WTC11 (cell line): ENCODE measurements at regions not wholly inside any gene's neighbourhood (a gene's known extent, or its start where the extent isn't known, plus 50 kb on each side); places are given as distances from the start of the nearest gene placed in this dataset.
A peak's percentile ranks its signal among the peaks of the same experiment; 100 is the strongest.

Experiments used
- ATAC-seq: fragments of 200-7000 bp; cut with Tn5 transposase; 2 replicates; pipeline ENCODE4 v1.10.0; 2021; ENCODE audit warnings: mild to moderate bottlenecking, moderate library complexity
- CTCF ChIA-PET: fragments of 300-600 bp; sonication (Branson Sonifier 250); formaldehyde crosslinking; loops from one replicate; lab custom pipeline; 2021; ENCODE audit warnings: antibody characterized with exemption; lab: Charles Lee
- POLR2A ChIA-PET: fragments of 350-600 bp; sonication (Branson Sonifier 250); formaldehyde crosslinking; loops from one replicate; lab custom pipeline; 2021; ENCODE audit warnings: antibody characterized with exemption; lab: Charles Lee
- DNase-seq: peaks from one replicate; pipeline ENCODE4 v3.0.0; 2021; ENCODE audit warnings: low spot score
- H3K27ac Mint-ChIP-seq: 2 replicates; pipeline ENCODE4 v1.8.0; 2021; ENCODE audit warnings: mixed read lengths
- H3K27me3 Mint-ChIP-seq: 2 replicates; pipeline ENCODE4 v1.8.0; 2021; ENCODE audit warnings: low read depth, mild to moderate bottlenecking, moderate library complexity, mixed read lengths
- H3K36me3 Mint-ChIP-seq: 2 replicates; pipeline ENCODE4 v1.8.0; 2021; ENCODE audit warnings: mixed read lengths
- H3K4me1 Mint-ChIP-seq: 2 replicates; pipeline ENCODE4 v1.8.0; 2022; ENCODE audit warnings: mixed read lengths
- H3K4me3 Mint-ChIP-seq: 2 replicates; pipeline ENCODE4 v1.8.0; 2021; ENCODE audit warnings: mild to moderate bottlenecking, moderate library complexity, mixed read lengths
- H3K9me3 Mint-ChIP-seq: 2 replicates; pipeline ENCODE4 v1.8.0; 2021; ENCODE audit warnings: mixed read lengths
- ATF1 ChIP-seq: sonication (generic); formaldehyde crosslinking; IDR thresholded peaks from 2 replicates; pipeline ENCODE4 v1.8.1; 2023; ENCODE audit warnings: mild to moderate bottlenecking, moderate library complexity, missing genetic modification reagents
- CREB1 ChIP-seq: sonication (generic); formaldehyde crosslinking; IDR thresholded peaks from 2 replicates; pipeline ENCODE4 v1.8.0; 2023; ENCODE audit warnings: mild to moderate bottlenecking, missing genetic modification reagents
- CREM ChIP-seq: sonication (generic); formaldehyde crosslinking; IDR thresholded peaks from 2 replicates; pipeline ENCODE4 v1.8.1; 2022; ENCODE audit warnings: mild to moderate bottlenecking, missing genetic modification reagents, moderate library complexity
- E2F1 ChIP-seq: sonication (generic); formaldehyde crosslinking; IDR thresholded peaks from 2 replicates; pipeline ENCODE4 v1.8.0; 2022; ENCODE audit warnings: mild to moderate bottlenecking, missing genetic modification reagents
- EMX1 ChIP-seq: fragments of 250-450 bp; sonication (Bioruptor Pico); IDR thresholded peaks from 2 replicates; pipeline ENCODE4 v1.8.0; 2021; ENCODE audit warnings: mild to moderate bottlenecking
- NFATC4 ChIP-seq: fragments of 250-450 bp; sonication (Bioruptor Pico); IDR thresholded peaks from 2 replicates; pipeline ENCODE4 v1.9.0; 2021; ENCODE audit warnings: mild to moderate bottlenecking
- NR2C2 ChIP-seq: sonication (generic); formaldehyde crosslinking; IDR thresholded peaks from 2 replicates; pipeline ENCODE4 v1.8.0; 2022; ENCODE audit warnings: mild to moderate bottlenecking, missing genetic modification reagents
- OVOL2 ChIP-seq: fragments of 250-450 bp; sonication (Bioruptor Pico); IDR thresholded peaks from 2 replicates; pipeline ENCODE4 v1.9.0; 2021; ENCODE audit warnings: mild to moderate bottlenecking, borderline replicate concordance
- PREB ChIP-seq: sonication (generic); formaldehyde crosslinking; IDR thresholded peaks from 2 replicates; pipeline ENCODE4 v1.8.1; 2022; ENCODE audit warnings: mild to moderate bottlenecking, missing genetic modification reagents, moderate library complexity, borderline replicate concordance
- RORB ChIP-seq: fragments of 250-450 bp; sonication (Bioruptor Pico); IDR thresholded peaks from 2 replicates; pipeline ENCODE4 v1.9.0; 2021; ENCODE audit warnings: mild to moderate bottlenecking
- SMAD3 ChIP-seq: sonication (generic); formaldehyde crosslinking; IDR thresholded peaks from 2 replicates; pipeline ENCODE4 v1.8.0; 2022; ENCODE audit warnings: missing genetic modification reagents, mild to moderate bottlenecking, borderline replicate concordance
- SOX15 ChIP-seq: fragments of 250-450 bp; sonication (Bioruptor Pico); IDR thresholded peaks from 2 replicates; pipeline ENCODE4 v1.9.0; 2021; ENCODE audit warnings: mild to moderate bottlenecking
- ZBTB21 ChIP-seq: sonication (generic); formaldehyde crosslinking; IDR thresholded peaks from 2 replicates; pipeline ENCODE4 v1.8.1; 2023; ENCODE audit warnings: mild to moderate bottlenecking, missing genetic modification reagents, borderline replicate concordance
- ZNF121 ChIP-seq: sonication (generic); formaldehyde crosslinking; IDR thresholded peaks from 2 replicates; pipeline ENCODE4 v1.8.0; 2023; ENCODE audit warnings: missing genetic modification reagents
- ZNF423 ChIP-seq: fragments of 250-450 bp; sonication (Bioruptor Pico); IDR thresholded peaks from 2 replicates; pipeline ENCODE4 v2.1.2; 2022; ENCODE audit warnings: mild to moderate bottlenecking, moderate library complexity
- TF ChIP-seq, protein P1 (sequence below): sonication (generic); formaldehyde crosslinking; IDR thresholded peaks from 2 replicates; pipeline ENCODE4 v1.8.1; 2022; ENCODE audit warnings: missing genetic modification reagents, borderline replicate concordance
- TF ChIP-seq, protein P2 (sequence below): sonication (generic); formaldehyde crosslinking; IDR thresholded peaks from 2 replicates; pipeline ENCODE4 v1.8.1; 2022; ENCODE audit warnings: low read depth, missing genetic modification reagents, borderline replicate concordance
- TF ChIP-seq, protein P3 (sequence below): sonication (generic); formaldehyde crosslinking; IDR thresholded peaks from 2 replicates; pipeline ENCODE4 v1.8.0; 2022; ENCODE audit warnings: missing genetic modification reagents
- TF ChIP-seq, protein P4 (sequence below): sonication (generic); formaldehyde crosslinking; conservative IDR thresholded peaks from 2 replicates; pipeline ENCODE4 v1.8.1; 2022; ENCODE audit warnings: mild to moderate bottlenecking, missing genetic modification reagents

- ChIA-PET POLR2A (no interaction called here), CTCF (no interaction called here)
- H3K36me3 Mint-ChIP-seq, result no peaks in the 10 kb centered on the region
- H3K9me3 Mint-ChIP-seq, result no peaks in the 10 kb centered on the region
- TF ChIP-seq, protein P1, sequence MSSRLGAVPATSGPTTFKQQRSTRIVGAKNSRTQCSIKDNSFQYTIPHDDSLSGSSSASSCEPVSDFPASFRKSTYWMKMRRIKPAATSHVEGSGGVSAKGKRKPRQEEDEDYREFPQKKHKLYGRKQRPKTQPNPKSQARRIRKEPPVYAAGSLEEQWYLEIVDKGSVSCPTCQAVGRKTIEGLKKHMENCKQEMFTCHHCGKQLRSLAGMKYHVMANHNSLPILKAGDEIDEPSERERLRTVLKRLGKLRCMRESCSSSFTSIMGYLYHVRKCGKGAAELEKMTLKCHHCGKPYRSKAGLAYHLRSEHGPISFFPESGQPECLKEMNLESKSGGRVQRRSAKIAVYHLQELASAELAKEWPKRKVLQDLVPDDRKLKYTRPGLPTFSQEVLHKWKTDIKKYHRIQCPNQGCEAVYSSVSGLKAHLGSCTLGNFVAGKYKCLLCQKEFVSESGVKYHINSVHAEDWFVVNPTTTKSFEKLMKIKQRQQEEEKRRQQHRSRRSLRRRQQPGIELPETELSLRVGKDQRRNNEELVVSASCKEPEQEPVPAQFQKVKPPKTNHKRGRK (CRISPR knock-in tag), result no peak
- TF ChIP-seq, protein P2, sequence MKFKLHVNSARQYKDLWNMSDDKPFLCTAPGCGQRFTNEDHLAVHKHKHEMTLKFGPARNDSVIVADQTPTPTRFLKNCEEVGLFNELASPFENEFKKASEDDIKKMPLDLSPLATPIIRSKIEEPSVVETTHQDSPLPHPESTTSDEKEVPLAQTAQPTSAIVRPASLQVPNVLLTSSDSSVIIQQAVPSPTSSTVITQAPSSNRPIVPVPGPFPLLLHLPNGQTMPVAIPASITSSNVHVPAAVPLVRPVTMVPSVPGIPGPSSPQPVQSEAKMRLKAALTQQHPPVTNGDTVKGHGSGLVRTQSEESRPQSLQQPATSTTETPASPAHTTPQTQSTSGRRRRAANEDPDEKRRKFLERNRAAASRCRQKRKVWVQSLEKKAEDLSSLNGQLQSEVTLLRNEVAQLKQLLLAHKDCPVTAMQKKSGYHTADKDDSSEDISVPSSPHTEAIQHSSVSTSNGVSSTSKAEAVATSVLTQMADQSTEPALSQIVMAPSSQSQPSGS, result no peak
- TF ChIP-seq, protein P3, sequence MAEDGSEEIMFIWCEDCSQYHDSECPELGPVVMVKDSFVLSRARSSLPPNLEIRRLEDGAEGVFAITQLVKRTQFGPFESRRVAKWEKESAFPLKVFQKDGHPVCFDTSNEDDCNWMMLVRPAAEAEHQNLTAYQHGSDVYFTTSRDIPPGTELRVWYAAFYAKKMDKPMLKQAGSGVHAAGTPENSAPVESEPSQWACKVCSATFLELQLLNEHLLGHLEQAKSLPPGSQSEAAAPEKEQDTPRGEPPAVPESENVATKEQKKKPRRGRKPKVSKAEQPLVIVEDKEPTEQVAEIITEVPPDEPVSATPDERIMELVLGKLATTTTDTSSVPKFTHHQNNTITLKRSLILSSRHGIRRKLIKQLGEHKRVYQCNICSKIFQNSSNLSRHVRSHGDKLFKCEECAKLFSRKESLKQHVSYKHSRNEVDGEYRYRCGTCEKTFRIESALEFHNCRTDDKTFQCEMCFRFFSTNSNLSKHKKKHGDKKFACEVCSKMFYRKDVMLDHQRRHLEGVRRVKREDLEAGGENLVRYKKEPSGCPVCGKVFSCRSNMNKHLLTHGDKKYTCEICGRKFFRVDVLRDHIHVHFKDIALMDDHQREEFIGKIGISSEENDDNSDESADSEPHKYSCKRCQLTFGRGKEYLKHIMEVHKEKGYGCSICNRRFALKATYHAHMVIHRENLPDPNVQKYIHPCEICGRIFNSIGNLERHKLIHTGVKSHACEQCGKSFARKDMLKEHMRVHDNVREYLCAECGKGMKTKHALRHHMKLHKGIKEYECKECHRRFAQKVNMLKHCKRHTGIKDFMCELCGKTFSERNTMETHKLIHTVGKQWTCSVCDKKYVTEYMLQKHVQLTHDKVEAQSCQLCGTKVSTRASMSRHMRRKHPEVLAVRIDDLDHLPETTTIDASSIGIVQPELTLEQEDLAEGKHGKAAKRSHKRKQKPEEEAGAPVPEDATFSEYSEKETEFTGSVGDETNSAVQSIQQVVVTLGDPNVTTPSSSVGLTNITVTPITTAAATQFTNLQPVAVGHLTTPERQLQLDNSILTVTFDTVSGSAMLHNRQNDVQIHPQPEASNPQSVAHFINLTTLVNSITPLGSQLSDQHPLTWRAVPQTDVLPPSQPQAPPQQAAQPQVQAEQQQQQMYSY (CRISPR knock-in tag), result no peak
- no peak for TF ChIP-seq ATF1
- no peak for TF ChIP-seq PREB
- no peak for TF ChIP-seq EMX1
- TF ChIP-seq E2F1 (CRISPR knock-in tag), result no peak
- no peak for TF ChIP-seq CREB1 (CRISPR knock-in tag)
- no peak for TF ChIP-seq ZNF423
- no peak for TF ChIP-seq ZBTB21
- no peak for TF ChIP-seq NR2C2 (CRISPR knock-in tag)
- no peak for TF ChIP-seq OVOL2 (CRISPR knock-in tag)
- TF ChIP-seq SOX15 (CRISPR knock-in tag), result no peak
- ATAC-seq (no peak), DNase-seq (no peak)
- H3K4me1 Mint-ChIP-seq, result peaks cover 29% of the 10 kb centered on the region
- H3K4me3 Mint-ChIP-seq, result no peak overlapping the region
- H3K27me3 Mint-ChIP-seq, result no peaks in the 10 kb centered on the region
- no peak overlapping the region for H3K27ac Mint-ChIP-seq
Observed at GRCh38 chr5:126106029-126106428, 317.2 kb upstream of the GRAMD2B start.

DNA sequence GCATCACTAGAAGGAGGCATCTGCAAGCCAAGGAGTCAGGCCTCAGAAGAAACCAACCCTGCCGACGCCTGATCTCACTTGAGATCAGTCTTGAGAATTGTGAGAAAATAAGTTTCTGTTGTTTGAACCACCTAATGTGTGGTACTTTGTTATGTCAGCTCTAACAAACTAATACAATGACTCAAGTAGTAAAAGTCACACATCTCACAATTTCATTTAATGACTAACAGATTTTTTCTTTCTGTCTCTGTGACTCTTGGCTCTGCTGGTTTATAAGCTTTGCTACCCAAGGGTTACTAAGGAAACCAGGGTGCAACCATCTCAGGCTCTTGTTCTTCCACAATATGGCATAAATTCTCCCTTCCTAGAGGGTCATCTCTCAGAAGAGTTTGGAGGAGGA, 315.8 kb upstream of the GRAMD2B start:
- Mint-ChIP-seq H3K27me3 (no peaks in the 10 kb centered on the region), H3K4me1 (peaks cover 28% of the 10 kb centered on the region), H3K27ac (no peak overlapping the region), H3K9me3 (peaks cover 10% of the 10 kb centered on the region), H3K36me3 (peaks cover 7% of the 10 kb centered on the region), H3K4me3 (no peak overlapping the region)
- ChIA-PET CTCF (no interaction called here), POLR2A (no interaction called here)
- no peak for ATAC-seq
- TF ChIP-seq ZNF121 (CRISPR knock-in tag), result no peak
- TF ChIP-seq CREM (CRISPR knock-in tag), result no peak
- TF ChIP-seq NFATC4 (CRISPR knock-in tag), result no peak
- no peak for DNase-seq

GRCh38 chr5:126108470-126108869, 314.7 kb upstream of the GRAMD2B start:
- CTCF ChIA-PET, result no interaction called here
- ATAC-seq (peak; percentile 83), DNase-seq (peak; percentile 15)
- H3K4me3 Mint-ChIP-seq, result no peak overlapping the region
- POLR2A ChIA-PET, result no interaction called here
- peaks cover 28% of the 10 kb centered on the region for H3K4me1 Mint-ChIP-seq
- TF ChIP-seq SMAD3 (CRISPR knock-in tag) (no peak), ATF1 (no peak), RORB (CRISPR knock-in tag) (no peak)
- TF ChIP-seq, protein P4, sequence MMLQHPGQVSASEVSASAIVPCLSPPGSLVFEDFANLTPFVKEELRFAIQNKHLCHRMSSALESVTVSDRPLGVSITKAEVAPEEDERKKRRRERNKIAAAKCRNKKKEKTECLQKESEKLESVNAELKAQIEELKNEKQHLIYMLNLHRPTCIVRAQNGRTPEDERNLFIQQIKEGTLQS (CRISPR knock-in tag), result no peak
- TF ChIP-seq, protein P3 (CRISPR knock-in tag), result peak; percentile 56; the same call in 1 of the 2 replicates
- H3K36me3 Mint-ChIP-seq, result peaks cover 13% of the 10 kb centered on the region
- H3K9me3 Mint-ChIP-seq, result peaks cover 18% of the 10 kb centered on the region
- no peaks in the 10 kb centered on the region for H3K27me3 Mint-ChIP-seq
- peak overlapping the region; percentile 95 for H3K27ac Mint-ChIP-seq
